ENCODE measurements at regions not wholly inside any gene's neighbourhood (a gene's known extent, or its start where the extent isn't known, plus 50 kb on each side); places are given as distances from the start of the nearest gene placed in this dataset.

DNA sequence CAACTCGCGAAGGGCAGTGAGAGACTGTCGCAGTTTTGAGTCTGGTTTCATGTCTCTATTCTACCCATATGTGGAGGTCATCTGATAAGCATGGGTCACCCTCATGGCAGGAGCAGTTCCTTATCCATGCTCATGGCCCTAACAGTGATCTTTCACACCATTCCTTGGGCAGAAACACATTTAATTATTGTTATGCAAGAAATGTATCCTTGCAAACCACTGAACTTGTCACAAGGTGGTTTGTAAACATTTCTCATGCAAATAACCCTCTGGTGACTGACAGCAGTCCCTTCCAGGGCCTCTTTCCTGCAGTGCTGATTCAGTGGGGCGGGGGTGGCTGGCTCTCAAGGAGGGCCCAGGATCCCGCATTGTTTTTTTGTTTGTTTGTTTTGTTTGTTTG is 421.4 kb upstream of the RUNX1 start:
- H4K20me1 ChIP-seq (ENCODE audit: insufficient read depth, low read length, poor library complexity, severe bottlenecking): no peaks in the 10 kb centered on the region
- H3K79me2 ChIP-seq (ENCODE audit: insufficient read depth, low read length): no peaks in the 10 kb centered on the region
- no peaks in the 10 kb centered on the region for H3K4me1 ChIP-seq (ENCODE audit: insufficient read depth, low read length, poor library complexity, severe bottlenecking)
- H2AFZ ChIP-seq (ENCODE audit: low read length): no peak overlapping the region
- H3K4me3 ChIP-seq (ENCODE audit: low read length, poor library complexity, severe bottlenecking): no peak overlapping the region
- H3F3A ChIP-seq (ENCODE audit: low read depth): no peaks in the 10 kb centered on the region
- TF ChIP-seq, protein P1, sequence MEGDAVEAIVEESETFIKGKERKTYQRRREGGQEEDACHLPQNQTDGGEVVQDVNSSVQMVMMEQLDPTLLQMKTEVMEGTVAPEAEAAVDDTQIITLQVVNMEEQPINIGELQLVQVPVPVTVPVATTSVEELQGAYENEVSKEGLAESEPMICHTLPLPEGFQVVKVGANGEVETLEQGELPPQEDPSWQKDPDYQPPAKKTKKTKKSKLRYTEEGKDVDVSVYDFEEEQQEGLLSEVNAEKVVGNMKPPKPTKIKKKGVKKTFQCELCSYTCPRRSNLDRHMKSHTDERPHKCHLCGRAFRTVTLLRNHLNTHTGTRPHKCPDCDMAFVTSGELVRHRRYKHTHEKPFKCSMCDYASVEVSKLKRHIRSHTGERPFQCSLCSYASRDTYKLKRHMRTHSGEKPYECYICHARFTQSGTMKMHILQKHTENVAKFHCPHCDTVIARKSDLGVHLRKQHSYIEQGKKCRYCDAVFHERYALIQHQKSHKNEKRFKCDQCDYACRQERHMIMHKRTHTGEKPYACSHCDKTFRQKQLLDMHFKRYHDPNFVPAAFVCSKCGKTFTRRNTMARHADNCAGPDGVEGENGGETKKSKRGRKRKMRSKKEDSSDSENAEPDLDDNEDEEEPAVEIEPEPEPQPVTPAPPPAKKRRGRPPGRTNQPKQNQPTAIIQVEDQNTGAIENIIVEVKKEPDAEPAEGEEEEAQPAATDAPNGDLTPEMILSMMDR (conservative IDR thresholded peaks at IDR 0.05; ENCODE audit: low read length): no peak
- no peaks in the 10 kb centered on the region for H3K9me2 ChIP-seq (replicated peaks; ENCODE audit: low read depth, low read length)
- H3K36me3 ChIP-seq (ENCODE audit: insufficient read depth, low read length): no peaks in the 10 kb centered on the region
- H3K27me3 ChIP-seq (ENCODE audit: insufficient read depth, low read length, poor library complexity, severe bottlenecking): peaks cover 6% of the 10 kb centered on the region
- H3K9me3 ChIP-seq (ENCODE audit: insufficient read depth, low read depth, low read length): no peaks in the 10 kb centered on the region; the same call in 1 of the 2 replicates
- H3K4me2 ChIP-seq (ENCODE audit: low read depth, low read length, poor library complexity, severe bottlenecking): no peak overlapping the region
- no peak overlapping the region for H3K9ac ChIP-seq (ENCODE audit: low read depth, low read length, poor library complexity, severe bottlenecking)

DNA sequence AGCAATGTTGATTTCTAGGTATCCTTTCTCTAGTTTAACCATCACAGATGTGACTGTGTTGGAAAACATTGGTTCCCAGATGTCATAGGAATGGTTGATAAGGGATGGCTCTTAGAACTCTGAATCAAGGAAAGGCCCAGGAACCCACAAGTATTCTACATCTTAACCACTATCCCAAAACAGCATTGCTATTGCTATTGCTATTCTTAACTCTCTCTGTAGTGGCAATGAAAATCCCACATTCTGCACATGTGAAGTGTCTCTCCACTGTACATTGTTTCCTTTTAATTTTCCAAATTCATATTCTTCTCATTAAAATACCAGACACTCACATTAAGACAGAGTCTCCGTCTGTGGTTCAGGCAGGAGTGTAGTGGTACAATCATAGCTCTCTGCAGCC is 420.4 kb upstream of the RUNX1 start:
- no peak overlapping the region for H3K9ac ChIP-seq (ENCODE audit: low read depth, low read length, poor library complexity, severe bottlenecking)
- TF ChIP-seq, protein P1 (conservative IDR thresholded peaks at IDR 0.05; ENCODE audit: low read length): no peak
- TF ChIP-seq EZH2phosphoT487 (IDR thresholded peaks at IDR 0.05; ENCODE audit: borderline replicate concordance): no peak
- H3K4me2 ChIP-seq (ENCODE audit: low read depth, low read length, poor library complexity, severe bottlenecking): no peak overlapping the region
- H3K9me2 ChIP-seq (replicated peaks; ENCODE audit: low read depth, low read length): no peaks in the 10 kb centered on the region
- H3K79me2 ChIP-seq (ENCODE audit: insufficient read depth, low read length): no peaks in the 10 kb centered on the region
- no peaks in the 10 kb centered on the region for H4K20me1 ChIP-seq (ENCODE audit: insufficient read depth, low read length, poor library complexity, severe bottlenecking)
- H3F3A ChIP-seq (ENCODE audit: low read depth): no peaks in the 10 kb centered on the region
- no peak overlapping the region for H3K4me3 ChIP-seq (ENCODE audit: low read length, poor library complexity, severe bottlenecking)
- no peak overlapping the region for H2AFZ ChIP-seq (ENCODE audit: low read length)
- H3K9me3 ChIP-seq (ENCODE audit: insufficient read depth, low read depth, low read length): no peaks in the 10 kb centered on the region; the same call in 1 of the 2 replicates
- H3K27me3 ChIP-seq (ENCODE audit: insufficient read depth, low read length, poor library complexity, severe bottlenecking): peaks cover 6% of the 10 kb centered on the region
- H3K4me1 ChIP-seq (ENCODE audit: insufficient read depth, low read length, poor library complexity, severe bottlenecking): no peaks in the 10 kb centered on the region
- H3K36me3 ChIP-seq (ENCODE audit: insufficient read depth, low read length): no peaks in the 10 kb centered on the region

DNA sequence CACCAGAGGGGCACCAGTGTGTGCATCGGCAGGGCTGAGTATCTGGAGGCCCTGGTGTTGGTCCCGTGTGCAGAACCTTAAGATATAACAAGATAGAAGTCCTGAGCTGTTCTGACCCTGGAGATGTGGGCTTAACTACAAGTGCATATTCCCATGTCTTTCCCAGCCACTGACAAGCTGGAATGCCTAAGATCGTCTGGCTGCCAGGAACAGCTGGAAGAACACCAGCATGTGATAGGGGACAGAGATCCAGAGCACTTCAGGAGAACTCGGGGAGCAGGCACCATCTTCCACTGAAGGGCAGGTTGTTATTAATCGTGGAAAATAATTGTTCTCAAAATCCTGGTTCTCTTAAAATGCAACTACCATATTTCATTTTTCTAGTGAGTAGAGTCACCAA is 419.9 kb upstream of the RUNX1 start:
- no peak overlapping the region for H3K9ac ChIP-seq (ENCODE audit: low read depth, low read length, poor library complexity, severe bottlenecking)
- no peak overlapping the region for H2AFZ ChIP-seq (ENCODE audit: low read length)
- H3K4me3 ChIP-seq (ENCODE audit: low read length, poor library complexity, severe bottlenecking): no peak overlapping the region
- no peaks in the 10 kb centered on the region for H3K79me2 ChIP-seq (ENCODE audit: insufficient read depth, low read length)
- no peak overlapping the region for H3K4me2 ChIP-seq (ENCODE audit: low read depth, low read length, poor library complexity, severe bottlenecking)
- TF ChIP-seq EZH2phosphoT487 (IDR thresholded peaks at IDR 0.05; ENCODE audit: borderline replicate concordance): no peak
- TF ChIP-seq, protein P1 (conservative IDR thresholded peaks at IDR 0.05; ENCODE audit: low read length): no peak
- H3K9me2 ChIP-seq (replicated peaks; ENCODE audit: low read depth, low read length): no peaks in the 10 kb centered on the region
- H4K20me1 ChIP-seq (ENCODE audit: insufficient read depth, low read length, poor library complexity, severe bottlenecking): no peaks in the 10 kb centered on the region
- H3K27me3 ChIP-seq (ENCODE audit: insufficient read depth, low read length, poor library complexity, severe bottlenecking): peaks cover 6% of the 10 kb centered on the region
- no peaks in the 10 kb centered on the region for H3K4me1 ChIP-seq (ENCODE audit: insufficient read depth, low read length, poor library complexity, severe bottlenecking)
- no peaks in the 10 kb centered on the region; the same call in 1 of the 2 replicates for H3K9me3 ChIP-seq (ENCODE audit: insufficient read depth, low read depth, low read length)
- no peaks in the 10 kb centered on the region for H3F3A ChIP-seq (ENCODE audit: low read depth)
- H3K36me3 ChIP-seq (ENCODE audit: insufficient read depth, low read length): no peaks in the 10 kb centered on the region
